Stomach (tissue), 8 donors: ENCODE measurements at regions not wholly inside any gene's neighbourhood (a gene's known extent, or its start where the extent isn't known, plus 50 kb on each side); places are given as distances from the start of the nearest gene placed in this dataset.

ENCODE experiments used
- DNase-seq, 2 donors: peaks; one replicate each; pipeline versions ENCODE4 v3.0.0 to v3.0.0-alpha.2; 2013 to 2019
- H3K27ac ChIP-seq, 5 donors: fragments of 200-600 bp in 4 of 5; sonication (generic) in 4 of 5; one replicate each; pipeline ENCODE4 v1.5.1; 2013 to 2019; ENCODE audit warnings: mild to moderate bottlenecking in 1 of 5, moderate library complexity in 1 of 5
- H3K27me3 ChIP-seq, 3 donors: fragments of 200-600 bp; sonication (generic); one replicate each; pipeline ENCODE4 v1.5.1; 2017 to 2019; ENCODE audit warnings: mixed run types in 1 of 3
- H3K36me3 ChIP-seq, 4 donors: fragments of 200-600 bp; sonication (generic); 1 replicate in 3 of 4; 2 replicates in 1 of 4; pipeline ENCODE4 v1.5.1; 2016 to 2019
- H3K4me1 ChIP-seq, 4 donors: fragments of 200-600 bp; sonication (generic); one replicate each; pipeline ENCODE4 v1.5.1; 2016 to 2019
- H3K4me3 ChIP-seq, 4 donors: fragments of 200-600 bp; sonication (generic) in 3 of 4; one replicate each; pipeline ENCODE4 v1.5.1; 2016 to 2019; ENCODE audit warnings: mild to moderate bottlenecking in 1 of 4
- H3K9me3 ChIP-seq, 4 donors: fragments of 200-600 bp; sonication (generic); one replicate each; pipeline ENCODE4 v1.5.1; 2016 to 2019
- CTCF ChIP-seq, 7 experiments: fragments of 450-650 bp in 4 of 7; fragments of 200-600 bp in 3 of 7; sonication (generic) in 3 of 7; IDR thresholded peaks; one replicate each; pipeline ENCODE4 v1.5.1; 2016 to 2019; ENCODE audit warnings: antibody characterized with exemption in 7 of 7, control low read depth in 2 of 7, mild to moderate bottlenecking in 1 of 7
- EP300 ChIP-seq: sonication (generic); formaldehyde crosslinking; IDR thresholded peaks from one replicate; pipeline ENCODE4 v1.6.1; 2017; ENCODE audit warnings: antibody characterized with exemption
- POLR2A ChIP-seq, 4 donors: fragments of 450-650 bp; IDR thresholded peaks; one replicate each; pipeline ENCODE4 v1.6.1; 2016; ENCODE audit warnings: antibody characterized with exemption in 4 of 4, control low read depth in 2 of 4, mild to moderate bottlenecking in 1 of 4, moderate library complexity in 1 of 4
- POLR2AphosphoS5 ChIP-seq, 3 donors: sonication (generic); formaldehyde crosslinking; IDR thresholded peaks; one replicate each; pipeline ENCODE4 v1.6.1; 2016; ENCODE audit warnings: antibody characterized with exemption in 3 of 3
- WGBS, 5 donors: extraction: QIAGEN DNeasy Blood & Tissue Kit in 3 of 5; methylation state at CpG; one replicate each; pipeline versions ENCODE4 v1.1.5 to v1.1.7; 2013 to 2018; 5-methylcytosine and 5-hydroxymethylcytosine counted together
- intact Hi-C: fragments of 100-400 bp; cut with DNase I; formaldehyde crosslinking; loops from one replicate; pipeline ENCODE4 v1.15.1; 2023; ENCODE audit warnings: low total_unique reads
- donor health status: healthy with polysubstance abuse.
- donor health status: Bipolar disorder and iron deficiency.
- donor health status: healthy.

- DNase-seq: no peak
- no peaks in the 10 kb centered on the region for H3K4me1 ChIP-seq
- intact Hi-C loops: no loop called here
- TF ChIP-seq POLR2A (IDR thresholded peaks at IDR 0.05): no peak
- 85 to 96% (median 95%) methylated on average over 3 of the region's 3 CpGs for WGBS, 5 donors
- no peaks in the 10 kb centered on the region for H3K9me3 ChIP-seq
- no peaks in the 10 kb centered on the region for H3K36me3 ChIP-seq
- no peak overlapping the region for H3K4me3 ChIP-seq
- no peaks in the 10 kb centered on the region for H3K27me3 ChIP-seq
- H3K27ac ChIP-seq: no peak overlapping the region
Measured at GRCh38 chr2:163374282-163374681, 361.5 kb downstream of the FIGN start.

- Histone ChIP-seq H3K27me3 (no peaks in the 10 kb centered on the region), H3K4me1 (no peaks in the 10 kb centered on the region), H3K9me3 (no peaks in the 10 kb centered on the region), H3K4me3 (no peak overlapping the region), H3K27ac (no peak overlapping the region), H3K36me3 (no peaks in the 10 kb centered on the region)
- 85 to 95% (median 93%) methylated on average over 1 of the region's 1 CpG for WGBS, 5 donors
- intact Hi-C loops: no loop called here
- TF ChIP-seq EP300 (no peak), POLR2A (IDR thresholded peaks at IDR 0.05) (no peak), POLR2AphosphoS5 (IDR thresholded peaks at IDR 0.05) (no peak), CTCF (IDR thresholded peaks at IDR 0.05) (no peak)
- no peak for DNase-seq
Measured at GRCh38 chr2:163373496-163373895, 362.3 kb downstream of the FIGN start.

GRCh38 chr2:163370169-163370886 is 365.5 kb downstream of the FIGN start:
- intact Hi-C loops: no loop called here

GRCh38 chr2:163369111-163369510 is 366.7 kb downstream of the FIGN start:
- 33 to 70% (median 39%) methylated on average over 1 of the region's 1 CpG for WGBS, 5 donors
- Histone ChIP-seq H3K27ac (no peak overlapping the region), H3K36me3 (no peaks in the 10 kb centered on the region), H3K4me3 (no peak overlapping the region), H3K9me3 (no peaks in the 10 kb centered on the region), H3K4me1 (no peaks in the 10 kb centered on the region), H3K27me3 (no peaks in the 10 kb centered on the region)
- DNase-seq: no peak
- intact Hi-C loops: no loop called here
- TF ChIP-seq POLR2A (IDR thresholded peaks at IDR 0.05): no peak

More at GRCh38 chr2:163370169-163370886, 365.5 kb downstream of the FIGN start:
- H3K4me1 ChIP-seq: no peaks in the 10 kb centered on the region
- TF ChIP-seq POLR2A (IDR thresholded peaks at IDR 0.05) (no peak), CTCF (IDR thresholded peaks at IDR 0.05) (no peak), POLR2AphosphoS5 (IDR thresholded peaks at IDR 0.05) (no peak), EP300 (no peak)
- no peak overlapping the region for H3K4me3 ChIP-seq
- no peak for DNase-seq
- H3K27me3 ChIP-seq: no peaks in the 10 kb centered on the region
- 91 to 93% (median 92%) methylated on average over 4 of the region's 4 CpGs for WGBS, 5 donors
- no peaks in the 10 kb centered on the region for H3K9me3 ChIP-seq
- H3K27ac ChIP-seq: no peak overlapping the region
- H3K36me3 ChIP-seq: no peaks in the 10 kb centered on the region

DNA sequence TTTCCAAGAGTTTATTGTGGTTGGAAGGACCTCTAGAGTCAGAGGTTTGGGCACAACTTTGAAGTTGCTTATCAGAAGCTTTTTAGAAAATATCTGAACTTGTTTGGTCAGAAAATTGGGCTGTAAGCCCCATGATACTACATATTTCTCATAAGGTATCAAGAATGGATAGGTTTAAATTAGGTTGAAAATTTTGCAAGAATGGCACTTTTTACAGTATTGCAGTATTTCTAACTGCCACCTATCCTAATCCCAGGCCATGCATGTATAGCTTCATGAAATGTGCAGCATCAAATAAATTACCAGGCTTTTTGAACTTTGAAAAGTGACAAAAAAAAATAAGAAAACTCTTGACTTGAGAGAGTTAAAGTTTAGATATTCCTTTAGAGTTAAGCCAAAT is 367.2 kb downstream of the FIGN start:
- H3K36me3 ChIP-seq: no peaks in the 10 kb centered on the region
- no peak overlapping the region for H3K4me3 ChIP-seq
- H3K4me1 ChIP-seq: no peaks in the 10 kb centered on the region
- intact Hi-C loops: no loop called here
- TF ChIP-seq POLR2A (IDR thresholded peaks at IDR 0.05) (no peak), CTCF (IDR thresholded peaks at IDR 0.05) (no peak), POLR2AphosphoS5 (IDR thresholded peaks at IDR 0.05) (no peak), EP300 (no peak)
- no peaks in the 10 kb centered on the region for H3K27me3 ChIP-seq
- no peak overlapping the region for H3K27ac ChIP-seq
- no peaks in the 10 kb centered on the region for H3K9me3 ChIP-seq
- no peak for DNase-seq
